ENCODE measurements at regions not wholly inside any gene's neighbourhood (a gene's known extent, or its start where the extent isn't known, plus 50 kb on each side); places are given as distances from the start of the nearest gene placed in this dataset.

- TF ChIP-seq SMAD3 (CRISPR knock-in tag; IDR thresholded peaks at IDR 0.05; ENCODE audit: borderline replicate concordance) (no peak), KAT7 (CRISPR knock-in tag; IDR thresholded peaks at IDR 0.05; ENCODE audit: borderline replicate concordance) (no peak), PRRX2 (CRISPR knock-in tag; IDR thresholded peaks at IDR 0.05) (no peak), TP53 (CRISPR knock-in tag; IDR thresholded peaks at IDR 0.05) (no peak), AFF4 (CRISPR knock-in tag; IDR thresholded peaks at IDR 0.05; ENCODE audit: borderline replicate concordance) (no peak), ZNF263 (CRISPR knock-in tag; IDR thresholded peaks at IDR 0.05; ENCODE audit: low read depth) (no peak)
- TF ChIP-seq, protein P1, sequence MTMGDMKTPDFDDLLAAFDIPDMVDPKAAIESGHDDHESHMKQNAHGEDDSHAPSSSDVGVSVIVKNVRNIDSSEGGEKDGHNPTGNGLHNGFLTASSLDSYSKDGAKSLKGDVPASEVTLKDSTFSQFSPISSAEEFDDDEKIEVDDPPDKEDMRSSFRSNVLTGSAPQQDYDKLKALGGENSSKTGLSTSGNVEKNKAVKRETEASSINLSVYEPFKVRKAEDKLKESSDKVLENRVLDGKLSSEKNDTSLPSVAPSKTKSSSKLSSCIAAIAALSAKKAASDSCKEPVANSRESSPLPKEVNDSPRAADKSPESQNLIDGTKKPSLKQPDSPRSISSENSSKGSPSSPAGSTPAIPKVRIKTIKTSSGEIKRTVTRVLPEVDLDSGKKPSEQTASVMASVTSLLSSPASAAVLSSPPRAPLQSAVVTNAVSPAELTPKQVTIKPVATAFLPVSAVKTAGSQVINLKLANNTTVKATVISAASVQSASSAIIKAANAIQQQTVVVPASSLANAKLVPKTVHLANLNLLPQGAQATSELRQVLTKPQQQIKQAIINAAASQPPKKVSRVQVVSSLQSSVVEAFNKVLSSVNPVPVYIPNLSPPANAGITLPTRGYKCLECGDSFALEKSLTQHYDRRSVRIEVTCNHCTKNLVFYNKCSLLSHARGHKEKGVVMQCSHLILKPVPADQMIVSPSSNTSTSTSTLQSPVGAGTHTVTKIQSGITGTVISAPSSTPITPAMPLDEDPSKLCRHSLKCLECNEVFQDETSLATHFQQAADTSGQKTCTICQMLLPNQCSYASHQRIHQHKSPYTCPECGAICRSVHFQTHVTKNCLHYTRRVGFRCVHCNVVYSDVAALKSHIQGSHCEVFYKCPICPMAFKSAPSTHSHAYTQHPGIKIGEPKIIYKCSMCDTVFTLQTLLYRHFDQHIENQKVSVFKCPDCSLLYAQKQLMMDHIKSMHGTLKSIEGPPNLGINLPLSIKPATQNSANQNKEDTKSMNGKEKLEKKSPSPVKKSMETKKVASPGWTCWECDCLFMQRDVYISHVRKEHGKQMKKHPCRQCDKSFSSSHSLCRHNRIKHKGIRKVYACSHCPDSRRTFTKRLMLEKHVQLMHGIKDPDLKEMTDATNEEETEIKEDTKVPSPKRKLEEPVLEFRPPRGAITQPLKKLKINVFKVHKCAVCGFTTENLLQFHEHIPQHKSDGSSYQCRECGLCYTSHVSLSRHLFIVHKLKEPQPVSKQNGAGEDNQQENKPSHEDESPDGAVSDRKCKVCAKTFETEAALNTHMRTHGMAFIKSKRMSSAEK (CRISPR knock-in tag; IDR thresholded peaks at IDR 0.05; ENCODE audit: borderline replicate concordance): no peak
- TF ChIP-seq, protein P2, sequence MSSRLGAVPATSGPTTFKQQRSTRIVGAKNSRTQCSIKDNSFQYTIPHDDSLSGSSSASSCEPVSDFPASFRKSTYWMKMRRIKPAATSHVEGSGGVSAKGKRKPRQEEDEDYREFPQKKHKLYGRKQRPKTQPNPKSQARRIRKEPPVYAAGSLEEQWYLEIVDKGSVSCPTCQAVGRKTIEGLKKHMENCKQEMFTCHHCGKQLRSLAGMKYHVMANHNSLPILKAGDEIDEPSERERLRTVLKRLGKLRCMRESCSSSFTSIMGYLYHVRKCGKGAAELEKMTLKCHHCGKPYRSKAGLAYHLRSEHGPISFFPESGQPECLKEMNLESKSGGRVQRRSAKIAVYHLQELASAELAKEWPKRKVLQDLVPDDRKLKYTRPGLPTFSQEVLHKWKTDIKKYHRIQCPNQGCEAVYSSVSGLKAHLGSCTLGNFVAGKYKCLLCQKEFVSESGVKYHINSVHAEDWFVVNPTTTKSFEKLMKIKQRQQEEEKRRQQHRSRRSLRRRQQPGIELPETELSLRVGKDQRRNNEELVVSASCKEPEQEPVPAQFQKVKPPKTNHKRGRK (CRISPR knock-in tag; IDR thresholded peaks at IDR 0.05; ENCODE audit: borderline replicate concordance): no peak
These were observed 965.6 kb downstream of the XPNPEP1 start (continued) for GRCh38 chr10:108957681-108958080.

DNA sequence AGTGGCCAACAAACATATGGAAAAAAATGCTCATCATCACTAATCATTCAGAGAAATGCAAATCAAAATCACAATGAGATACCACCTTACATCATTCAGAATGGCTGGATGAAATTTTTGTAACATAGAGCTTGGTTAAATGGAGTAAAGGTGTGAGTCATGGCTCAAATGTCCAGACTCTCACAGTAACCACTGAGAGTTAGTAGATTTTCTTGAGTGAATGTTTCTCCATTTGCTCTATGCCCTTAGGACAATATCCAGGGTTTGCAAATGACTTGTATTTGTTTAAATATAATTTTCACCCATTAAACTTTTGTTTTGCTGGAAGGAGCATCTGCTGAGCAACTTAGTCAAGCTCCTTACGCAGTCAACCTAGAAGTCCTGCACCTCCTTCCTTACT lies 967.2 kb downstream of the XPNPEP1 start:
- Mint-ChIP-seq H3K9me3 (peaks cover 30% of the 10 kb centered on the region), H3K4me3 (no peak overlapping the region), H3K27me3 (ENCODE audit: low read depth) (no peaks in the 10 kb centered on the region), H3K4me1 (peaks cover 5% of the 10 kb centered on the region), H3K27ac (no peak overlapping the region), H3K36me3 (peaks cover 5% of the 10 kb centered on the region)
- ATAC-seq: no peak
- CTCF ChIA-PET: interaction anchor here (1.0 kb wide), 1 partner anchor 21 kb away, joined by 3 read pairs; no protein-coding TSS in a partner anchor
- DNase-seq (ENCODE audit: low spot score): no peak
- POLR2A ChIA-PET: no interaction called here
- no peak for TF ChIP-seq SMAD4 (CRISPR knock-in tag; IDR thresholded peaks at IDR 0.05)
- no peak for TF ChIP-seq FOXK1 (CRISPR knock-in tag; IDR thresholded peaks at IDR 0.05)
- no peak for TF ChIP-seq PRRX2 (CRISPR knock-in tag; IDR thresholded peaks at IDR 0.05)
- TF ChIP-seq, protein P3, sequence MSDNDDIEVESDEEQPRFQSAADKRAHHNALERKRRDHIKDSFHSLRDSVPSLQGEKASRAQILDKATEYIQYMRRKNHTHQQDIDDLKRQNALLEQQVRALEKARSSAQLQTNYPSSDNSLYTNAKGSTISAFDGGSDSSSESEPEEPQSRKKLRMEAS (CRISPR knock-in tag; IDR thresholded peaks at IDR 0.05): no peak
- TF ChIP-seq, protein P4, sequence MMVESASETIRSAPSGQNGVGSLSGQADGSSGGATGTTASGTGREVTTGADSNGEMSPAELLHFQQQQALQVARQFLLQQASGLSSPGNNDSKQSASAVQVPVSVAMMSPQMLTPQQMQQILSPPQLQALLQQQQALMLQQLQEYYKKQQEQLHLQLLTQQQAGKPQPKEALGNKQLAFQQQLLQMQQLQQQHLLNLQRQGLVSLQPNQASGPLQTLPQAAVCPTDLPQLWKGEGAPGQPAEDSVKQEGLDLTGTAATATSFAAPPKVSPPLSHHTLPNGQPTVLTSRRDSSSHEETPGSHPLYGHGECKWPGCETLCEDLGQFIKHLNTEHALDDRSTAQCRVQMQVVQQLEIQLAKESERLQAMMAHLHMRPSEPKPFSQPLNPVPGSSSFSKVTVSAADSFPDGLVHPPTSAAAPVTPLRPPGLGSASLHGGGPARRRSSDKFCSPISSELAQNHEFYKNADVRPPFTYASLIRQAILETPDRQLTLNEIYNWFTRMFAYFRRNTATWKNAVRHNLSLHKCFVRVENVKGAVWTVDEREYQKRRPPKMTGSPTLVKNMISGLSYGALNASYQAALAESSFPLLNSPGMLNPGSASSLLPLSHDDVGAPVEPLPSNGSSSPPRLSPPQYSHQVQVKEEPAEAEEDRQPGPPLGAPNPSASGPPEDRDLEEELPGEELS (CRISPR knock-in tag; IDR thresholded peaks at IDR 0.05): no peak
- TF ChIP-seq NFYB (CRISPR knock-in tag; conservative IDR thresholded peaks at IDR 0.05; ENCODE audit: low read depth): no peak
- TF ChIP-seq ZNF671 (CRISPR knock-in tag; IDR thresholded peaks at IDR 0.05): no peak
- no peak for TF ChIP-seq ZNF396 (CRISPR knock-in tag; IDR thresholded peaks at IDR 0.05; ENCODE audit: borderline replicate concordance)
- no peak for TF ChIP-seq RELA (CRISPR knock-in tag; IDR thresholded peaks at IDR 0.05; ENCODE audit: borderline replicate concordance)
- no peak for TF ChIP-seq ATF3 (CRISPR knock-in tag; conservative IDR thresholded peaks at IDR 0.05)
- TF ChIP-seq ZNF219 (CRISPR knock-in tag; IDR thresholded peaks at IDR 0.05; ENCODE audit: borderline replicate concordance): no peak
- TF ChIP-seq TEAD1 (CRISPR knock-in tag; IDR thresholded peaks at IDR 0.05): no peak
- TF ChIP-seq, protein P5, sequence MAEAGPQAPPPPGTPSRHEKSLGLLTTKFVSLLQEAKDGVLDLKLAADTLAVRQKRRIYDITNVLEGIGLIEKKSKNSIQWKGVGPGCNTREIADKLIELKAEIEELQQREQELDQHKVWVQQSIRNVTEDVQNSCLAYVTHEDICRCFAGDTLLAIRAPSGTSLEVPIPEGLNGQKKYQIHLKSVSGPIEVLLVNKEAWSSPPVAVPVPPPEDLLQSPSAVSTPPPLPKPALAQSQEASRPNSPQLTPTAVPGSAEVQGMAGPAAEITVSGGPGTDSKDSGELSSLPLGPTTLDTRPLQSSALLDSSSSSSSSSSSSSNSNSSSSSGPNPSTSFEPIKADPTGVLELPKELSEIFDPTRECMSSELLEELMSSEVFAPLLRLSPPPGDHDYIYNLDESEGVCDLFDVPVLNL (CRISPR knock-in tag; IDR thresholded peaks at IDR 0.05; ENCODE audit: borderline replicate concordance, low read depth): no peak
- TF ChIP-seq MXD4 (CRISPR knock-in tag; IDR thresholded peaks at IDR 0.05; ENCODE audit: borderline replicate concordance): no peak

Measured in WTC11 (cell line).